PC-3 (cell line): ENCODE measurements at regions not wholly inside any gene's neighbourhood (a gene's known extent, or its start where the extent isn't known, plus 50 kb on each side); places are given as distances from the start of the nearest gene placed in this dataset.

ENCODE experiments used
- ATAC-seq: fragments of 200-7000 bp; cut with Tn5 transposase; 2 replicates; pipeline ENCODE4 v1.9.1; 2020; ENCODE audit warnings: mild to moderate bottlenecking, moderate library complexity
- BruUV-seq: library from RNA; stranded (reverse); fragments of 400-500 nt; replicated peaks from 2 replicates; lab custom pipeline; 2021; lab: Mats Ljungman, UMichigan
- CTCF ChIA-PET: fragments of 300-600 bp; sonication (Branson Sonifier 250); formaldehyde crosslinking; loops from one replicate; lab custom pipeline; 2022; ENCODE audit warnings: antibody characterized with exemption; lab: Charles Lee
- POLR2A ChIA-PET: fragments of 300-600 bp; sonication (Branson Sonifier 250); formaldehyde crosslinking; loops from one replicate; lab custom pipeline; 2022; ENCODE audit warnings: antibody characterized with exemption; ENCODE audit not compliant: unreplicated experiment; lab: Charles Lee
- DNase-seq: peaks from one replicate; pipeline ENCODE4 v3.0.0-alpha.2; 2015
- H2AFZ ChIP-seq: fragments of 300-600 bp; sonication (generic); 2 replicates; pipeline ENCODE4 v1.6.0; 2016; ENCODE audit warnings: antibody characterized with exemption, low read length
- H3F3A ChIP-seq: fragments of 300-600 bp; sonication (generic); one replicate; pipeline ENCODE4 v1.6.0; 2017; ENCODE audit warnings: antibody characterized with exemption, low read length, control low read depth, mild to moderate bottlenecking; ENCODE audit not compliant: unreplicated experiment
- H3K27ac ChIP-seq: fragments of 300-600 bp; sonication (generic); 2 replicates; pipeline ENCODE4 v1.5.1; 2016; ENCODE audit warnings: mild to moderate bottlenecking, low read length
- H3K27me3 ChIP-seq: fragments of 300-600 bp; sonication (generic); 2 replicates; pipeline ENCODE4 v1.6.1; 2016; ENCODE audit warnings: low read length, mixed read lengths
- H3K36me3 ChIP-seq: fragments of 300-600 bp; sonication (generic); 2 replicates; pipeline ENCODE4 v1.6.1; 2016; ENCODE audit warnings: low read depth, mixed run types, low read length, mixed read lengths
- H3K4me1 ChIP-seq: fragments of 300-600 bp; sonication (generic); 2 replicates; pipeline ENCODE4 v1.5.1; 2016; ENCODE audit warnings: low read length; ENCODE audit not compliant: insufficient read depth
- H3K4me2 ChIP-seq: fragments of 300-600 bp; sonication (generic); 2 replicates; pipeline ENCODE4 v1.6.0; 2016; ENCODE audit warnings: low read length
- H3K4me3 ChIP-seq: fragments of 300-600 bp; sonication (generic); 2 replicates; pipeline ENCODE4 v1.5.1; 2016; ENCODE audit warnings: mild to moderate bottlenecking, low read length, mixed read lengths
- H3K79me2 ChIP-seq: fragments of 300-600 bp; sonication (generic); 2 replicates; pipeline ENCODE4 v1.6.1; 2017; ENCODE audit warnings: low read length, mixed read lengths
- H3K9ac ChIP-seq: fragments of 300-600 bp; sonication (generic); 2 replicates; pipeline ENCODE4 v1.6.0; 2016; ENCODE audit warnings: mild to moderate bottlenecking, low read length
- H3K9me2 ChIP-seq: fragments of 300-600 bp; sonication (generic); replicated peaks from 2 replicates; pipeline ENCODE4 v1.6.1; 2016; ENCODE audit warnings: mixed run types, low read length, mixed read lengths
- H3K9me3 ChIP-seq: fragments of 300-600 bp; sonication (generic); 2 replicates; pipeline ENCODE4 v1.6.1; 2016; ENCODE audit warnings: low read length, mixed read lengths
- H4K20me1 ChIP-seq: fragments of 300-600 bp; sonication (generic); 2 replicates; pipeline ENCODE4 v1.6.1; 2016; ENCODE audit warnings: low read length, mixed read lengths
- EZH2 ChIP-seq: fragments of 300-600 bp; sonication (generic); IDR thresholded peaks from one replicate; pipeline ENCODE4 v1.6.1; 2017; ENCODE audit warnings: antibody characterized with exemption, mild to moderate bottlenecking, low read length; ENCODE audit not compliant: unreplicated experiment
- EZH2phosphoT487 ChIP-seq: fragments of 300-600 bp; sonication (generic); IDR thresholded peaks from 2 replicates; pipeline ENCODE4 v1.6.1; 2018; ENCODE audit warnings: mild to moderate bottlenecking, antibody characterized with exemption, low read length, borderline replicate concordance
- intact Hi-C: fragments of 100-400 bp; cut with micrococcal nuclease; formaldehyde crosslinking; loops from 2 replicates; pipeline ENCODE4 v1.9.0; 2023
- TF ChIP-seq, protein P1 (sequence below): fragments of 300-600 bp; sonication (generic); conservative IDR thresholded peaks from 2 replicates; pipeline ENCODE4 v1.5.1; 2017; ENCODE audit warnings: antibody characterized with exemption, low read depth, mild to moderate bottlenecking, low read length

DNA sequence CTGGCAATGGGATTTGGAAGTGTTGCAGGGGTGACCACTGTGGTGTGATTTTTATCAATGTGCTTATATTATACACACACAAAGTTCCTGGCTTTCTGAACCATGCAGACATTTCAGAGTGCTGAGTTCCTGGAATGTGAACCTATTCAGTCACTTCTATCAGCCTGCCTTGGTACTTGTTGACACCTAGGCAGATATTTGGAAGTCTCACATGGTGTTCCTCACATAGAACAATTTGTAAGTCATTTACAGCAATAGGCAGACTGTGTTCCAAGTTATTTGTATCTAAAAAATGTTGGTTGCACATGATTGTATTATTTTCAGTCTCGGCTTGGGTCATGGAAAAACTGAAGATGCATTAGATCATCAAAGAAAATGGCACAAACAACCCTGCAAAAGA is 182.2 kb downstream of the SREK1 start:
- no peaks in the 10 kb centered on the region for H3K4me1 ChIP-seq
- H3K27ac ChIP-seq, result no peak overlapping the region
- ATAC-seq, result no peak
- no peak for DNase-seq
- no TSS peak for BruUV-seq
- intact Hi-C loops, result no loop called here
- no peaks in the 10 kb centered on the region for H4K20me1 ChIP-seq
- no peak overlapping the region for H3K4me2 ChIP-seq
- ChIA-PET CTCF (no interaction called here), POLR2A (no interaction called here)
- H3K9me2 ChIP-seq, result no peaks in the 10 kb centered on the region
- no peak overlapping the region for H3K4me3 ChIP-seq
- no peaks in the 10 kb centered on the region for H3F3A ChIP-seq
- no peak overlapping the region for H2AFZ ChIP-seq
- no peaks in the 10 kb centered on the region for H3K36me3 ChIP-seq
- H3K27me3 ChIP-seq, result no peaks in the 10 kb centered on the region
- TF ChIP-seq EZH2phosphoT487, result no peak
- TF ChIP-seq, protein P1, sequence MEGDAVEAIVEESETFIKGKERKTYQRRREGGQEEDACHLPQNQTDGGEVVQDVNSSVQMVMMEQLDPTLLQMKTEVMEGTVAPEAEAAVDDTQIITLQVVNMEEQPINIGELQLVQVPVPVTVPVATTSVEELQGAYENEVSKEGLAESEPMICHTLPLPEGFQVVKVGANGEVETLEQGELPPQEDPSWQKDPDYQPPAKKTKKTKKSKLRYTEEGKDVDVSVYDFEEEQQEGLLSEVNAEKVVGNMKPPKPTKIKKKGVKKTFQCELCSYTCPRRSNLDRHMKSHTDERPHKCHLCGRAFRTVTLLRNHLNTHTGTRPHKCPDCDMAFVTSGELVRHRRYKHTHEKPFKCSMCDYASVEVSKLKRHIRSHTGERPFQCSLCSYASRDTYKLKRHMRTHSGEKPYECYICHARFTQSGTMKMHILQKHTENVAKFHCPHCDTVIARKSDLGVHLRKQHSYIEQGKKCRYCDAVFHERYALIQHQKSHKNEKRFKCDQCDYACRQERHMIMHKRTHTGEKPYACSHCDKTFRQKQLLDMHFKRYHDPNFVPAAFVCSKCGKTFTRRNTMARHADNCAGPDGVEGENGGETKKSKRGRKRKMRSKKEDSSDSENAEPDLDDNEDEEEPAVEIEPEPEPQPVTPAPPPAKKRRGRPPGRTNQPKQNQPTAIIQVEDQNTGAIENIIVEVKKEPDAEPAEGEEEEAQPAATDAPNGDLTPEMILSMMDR, result no peak
- no peak for TF ChIP-seq EZH2
- no peaks in the 10 kb centered on the region for H3K9me3 ChIP-seq
- H3K9ac ChIP-seq, result no peak overlapping the region
- no peaks in the 10 kb centered on the region for H3K79me2 ChIP-seq

GRCh38 chr5:66327008-66327407 is 182.9 kb downstream of the SREK1 start:
- Histone ChIP-seq H3K9me3 (no peaks in the 10 kb centered on the region), H3K27me3 (no peaks in the 10 kb centered on the region), H3K79me2 (no peaks in the 10 kb centered on the region), H3K4me2 (no peak overlapping the region), H3K9me2 (no peaks in the 10 kb centered on the region), H3K36me3 (no peaks in the 10 kb centered on the region), H3K4me1 (no peaks in the 10 kb centered on the region), H3K9ac (no peak overlapping the region), H4K20me1 (no peaks in the 10 kb centered on the region), H3F3A (no peaks in the 10 kb centered on the region), H2AFZ (no peak overlapping the region), H3K27ac (no peak overlapping the region), H3K4me3 (no peak overlapping the region)
- POLR2A ChIA-PET, result no interaction called here
- DNase-seq (no peak), ATAC-seq (no peak)
- BruUV-seq, result no TSS peak
- TF ChIP-seq, protein P1, result no peak
- no peak for TF ChIP-seq EZH2
- no peak for TF ChIP-seq EZH2phosphoT487
- CTCF ChIA-PET, result no interaction called here
- intact Hi-C loops, result no loop called here

DNA sequence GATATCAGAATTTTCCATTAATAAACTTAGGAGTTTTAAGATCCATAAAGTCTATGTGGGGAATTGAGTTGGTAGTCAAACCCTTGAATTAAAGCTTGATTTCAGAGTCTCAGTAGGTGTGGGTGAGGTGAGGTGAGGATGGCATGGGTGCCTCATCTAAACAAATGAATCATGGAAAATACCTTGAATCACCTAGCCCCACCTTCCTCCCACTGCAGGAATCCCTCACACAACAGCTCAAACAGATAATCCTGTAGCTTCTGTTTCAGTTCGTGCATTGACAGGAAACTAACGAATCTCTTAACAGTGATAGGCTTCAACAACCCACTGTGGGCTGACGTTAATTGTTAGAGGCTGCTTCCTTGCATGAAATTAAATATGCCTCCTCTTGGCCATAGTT is 185.0 kb downstream of the SREK1 start:
- H3K27ac ChIP-seq, result no peak overlapping the region
- TF ChIP-seq, protein P1, result no peak
- no peak for TF ChIP-seq EZH2phosphoT487
- H3K36me3 ChIP-seq, result no peaks in the 10 kb centered on the region
- ChIA-PET CTCF (no interaction called here), POLR2A (no interaction called here)
- H2AFZ ChIP-seq, result no peak overlapping the region
- H3K9me3 ChIP-seq, result no peaks in the 10 kb centered on the region
- no peaks in the 10 kb centered on the region for H3F3A ChIP-seq
- no peak for DNase-seq
- BruUV-seq, result no TSS peak
- no peaks in the 10 kb centered on the region for H3K79me2 ChIP-seq
- no peaks in the 10 kb centered on the region for H3K4me1 ChIP-seq
- H3K4me2 ChIP-seq, result no peak overlapping the region
- intact Hi-C loops, result no loop called here
- no peak overlapping the region for H3K4me3 ChIP-seq
- no peak overlapping the region for H3K9ac ChIP-seq
- H3K27me3 ChIP-seq, result no peaks in the 10 kb centered on the region
- no peak for ATAC-seq
- no peaks in the 10 kb centered on the region for H3K9me2 ChIP-seq
- H4K20me1 ChIP-seq, result no peaks in the 10 kb centered on the region
